ENCODE measurements at regions not wholly inside any gene's neighbourhood (a gene's known extent, or its start where the extent isn't known, plus 50 kb on each side); places are given as distances from the start of the nearest gene placed in this dataset.

- Mint-ChIP-seq H3K36me3 (ENCODE audit: low read depth) (no peaks in the 10 kb centered on the region), H3K4me3 (no peak overlapping the region), H3K4me1 (peaks cover 14% of the 10 kb centered on the region), H3K27me3 (ENCODE audit: low read depth) (no peaks in the 10 kb centered on the region), H3K27ac (ENCODE audit: unreplicated experiment) (peak overlapping the region; percentile 15), H3K9me3 (peaks cover 8% of the 10 kb centered on the region)
- TF ChIP-seq CTCF (conservative IDR thresholded peaks at IDR 0.05) = no peak
- no peak for DNase-seq (ENCODE audit: low read depth, low spot score)
These were observed 146.9 kb downstream of the MIS18A start for GRCh38 chr21:32131960-32132359.

GRCh38 chr21:32131164-32131563 is 147.7 kb downstream of the MIS18A start:
- H3K27me3 Mint-ChIP-seq (ENCODE audit: low read depth) = no peaks in the 10 kb centered on the region
- H3K27ac Mint-ChIP-seq (ENCODE audit: unreplicated experiment) = peak overlapping the region; percentile 39
- DNase-seq (ENCODE audit: low read depth, low spot score) = no peak
- H3K4me1 Mint-ChIP-seq = peaks cover 14% of the 10 kb centered on the region
- no peak overlapping the region for H3K4me3 Mint-ChIP-seq
- TF ChIP-seq CTCF (conservative IDR thresholded peaks at IDR 0.05) = no peak
- peaks cover 7% of the 10 kb centered on the region for H3K9me3 Mint-ChIP-seq
- H3K36me3 Mint-ChIP-seq (ENCODE audit: low read depth) = no peaks in the 10 kb centered on the region

- Mint-ChIP-seq H3K4me1 (peaks cover 14% of the 10 kb centered on the region), H3K27ac (ENCODE audit: unreplicated experiment) (no peak overlapping the region), H3K9me3 (peaks cover 9% of the 10 kb centered on the region), H3K4me3 (no peak overlapping the region), H3K36me3 (ENCODE audit: low read depth) (no peaks in the 10 kb centered on the region), H3K27me3 (ENCODE audit: low read depth) (no peaks in the 10 kb centered on the region)
- no peak for DNase-seq (ENCODE audit: low read depth, low spot score)
- TF ChIP-seq CTCF (conservative IDR thresholded peaks at IDR 0.05) = no peak
These were observed 148.6 kb downstream of the MIS18A start for GRCh38 chr21:32130031-32130891.

- DNase-seq (ENCODE audit: low read depth, low spot score) = no peak
- H3K27ac Mint-ChIP-seq (ENCODE audit: unreplicated experiment) = no peak overlapping the region
- H3K4me1 Mint-ChIP-seq = peaks cover 13% of the 10 kb centered on the region
- H3K36me3 Mint-ChIP-seq (ENCODE audit: low read depth) = peaks cover 2% of the 10 kb centered on the region
- H3K9me3 Mint-ChIP-seq = peaks cover 14% of the 10 kb centered on the region
- TF ChIP-seq CTCF (conservative IDR thresholded peaks at IDR 0.05) = no peak
- H3K4me3 Mint-ChIP-seq = no peak overlapping the region
- H3K27me3 Mint-ChIP-seq (ENCODE audit: low read depth) = no peaks in the 10 kb centered on the region
These were observed 151.8 kb downstream of the MIS18A start for GRCh38 chr21:32127081-32127480.

GRCh38 chr21:32122082-32122481 is 156.8 kb downstream of the MIS18A start:
- H3K4me1 Mint-ChIP-seq = no peaks in the 10 kb centered on the region
- no peak overlapping the region for H3K4me3 Mint-ChIP-seq
- peaks cover 4% of the 10 kb centered on the region for H3K36me3 Mint-ChIP-seq (ENCODE audit: low read depth)
- peaks cover 10% of the 10 kb centered on the region for H3K9me3 Mint-ChIP-seq
- no peak for DNase-seq (ENCODE audit: low read depth, low spot score)
- no peak for TF ChIP-seq CTCF (conservative IDR thresholded peaks at IDR 0.05)
- no peaks in the 10 kb centered on the region for H3K27me3 Mint-ChIP-seq (ENCODE audit: low read depth)
- H3K27ac Mint-ChIP-seq (ENCODE audit: unreplicated experiment) = no peak overlapping the region
